HCT116 (cell line): ENCODE measurements at regions not wholly inside any gene's neighbourhood (a gene's known extent, or its start where the extent isn't known, plus 50 kb on each side); places are given as distances from the start of the nearest gene placed in this dataset.

ENCODE experiments used
- ATAC-seq: fragments of 200-7000 bp; cut with Tn5 transposase; 2 replicates; pipeline ENCODE4 v1.9.1; 2020; ENCODE audit warnings: mild to moderate bottlenecking, moderate library complexity
- BruUV-seq: library from RNA; stranded (reverse); fragments of 400-500 nt; replicated peaks from 2 replicates; lab custom pipeline; 2021; lab: Mats Ljungman, UMichigan
- CTCF ChIA-PET: fragments of 300-600 bp; sonication (Branson Sonifier 250); formaldehyde crosslinking; loops from one replicate; lab custom pipeline; 2021; ENCODE audit warnings: antibody characterized with exemption; lab: Charles Lee
- POLR2A ChIA-PET: fragments of 300-600, 350-600 bp; sonication (Branson Sonifier 250); formaldehyde crosslinking; loops from one replicate; lab custom pipeline; 2021; ENCODE audit warnings: antibody characterized with exemption; lab: Charles Lee
- RAD21 ChIA-PET, 2 experiments: fragments of 300-600 bp; sonication (Branson Sonifier 250); formaldehyde crosslinking; loops; one replicate each; lab custom pipeline; 2023; ENCODE audit warnings: low total read pairs in 2 of 2; ENCODE audit not compliant: uncharacterized antibody in 2 of 2, unreplicated experiment in 2 of 2, low non-redundant PET in 1 of 2; lab: Charles Lee
- DNase-seq: peaks from one replicate; pipeline ENCODE4 v3.0.0-alpha.2; 2010; ENCODE audit warnings: low read depth, low spot score
- H2AFZ ChIP-seq: fragments of 200-600 bp; shearing (Covaris generic), sonication (generic); 2 replicates; pipeline ENCODE4 v1.6.1; 2017; ENCODE audit warnings: low read depth, mixed run types, mixed read lengths, antibody characterized with exemption, low read length; ENCODE audit not compliant: poor library complexity, severe bottlenecking
- H3K27ac ChIP-seq: 2 replicates; pipeline ENCODE4 v1.5.1; 2012; ENCODE audit warnings: low read depth, low read length
- H3K27me3 ChIP-seq: fragments of 200-600 bp; sonication (generic); 2 replicates; pipeline ENCODE4 v1.6.1; 2016; ENCODE audit warnings: mixed run types, low read length, mixed read lengths; ENCODE audit not compliant: insufficient read depth
- H3K36me3 ChIP-seq, 2 experiments: fragments of 200-500 bp in 1 of 2; fragments of 200-600 bp in 1 of 2; sonication (Bioruptor generic) in 1 of 2; sonication (generic) in 1 of 2; 2 replicates each; pipeline versions ENCODE4 v1.5.1 to v1.6.1; 2014 to 2016; ENCODE audit warnings: low read length in 2 of 2, inconsistent platforms in 1 of 2, mixed read lengths in 1 of 2, mixed run types in 1 of 2; ENCODE audit not compliant: insufficient read depth in 2 of 2, control insufficient read depth in 1 of 2
- H3K4me1 ChIP-seq, 2 experiments: fragments of 200-600 bp in 1 of 2; sonication (generic) in 1 of 2; 2 replicates each; pipeline versions ENCODE4 v1.5.1 to v1.6.1; 2012 to 2017; ENCODE audit warnings: low read length in 2 of 2, inconsistent platforms in 1 of 2, mild to moderate bottlenecking in 1 of 2, mixed read lengths in 1 of 2, mixed run types in 1 of 2, moderate library complexity in 1 of 2; ENCODE audit not compliant: insufficient read depth in 2 of 2, control insufficient read depth in 1 of 2
- H3K4me2 ChIP-seq: fragments of 200-600 bp; sonication (generic); 2 replicates; pipeline ENCODE4 v1.6.1; 2017; ENCODE audit warnings: mixed run types, low read length, mixed read lengths
- H3K4me3 ChIP-seq, 2 experiments: fragments of 200-600 bp in 1 of 2; sonication (generic) in 1 of 2; replicated peaks in 1 of 2; 2 replicates each; pipeline ENCODE4 v1.5.1; 2011 to 2016; ENCODE audit warnings: low read length in 2 of 2, control low read depth in 1 of 2, low read depth in 1 of 2, mild to moderate bottlenecking in 1 of 2, mixed read lengths in 1 of 2, mixed run types in 1 of 2
- H3K79me2 ChIP-seq: fragments of 200-600 bp; sonication (generic); 2 replicates; pipeline ENCODE4 v1.6.1; 2017; ENCODE audit warnings: mild to moderate bottlenecking, mixed run types, low read length, moderate library complexity, mixed read lengths; ENCODE audit not compliant: insufficient read depth
- H3K9ac ChIP-seq: fragments of 200-600 bp; sonication (generic); 2 replicates; pipeline ENCODE4 v1.6.1; 2016; ENCODE audit warnings: low read length, mixed read lengths
- H3K9me2 ChIP-seq: fragments of 200-600 bp; sonication (generic), shearing (Covaris generic); 2 replicates; pipeline ENCODE4 v1.6.1; 2017; ENCODE audit warnings: mixed run types, mild to moderate bottlenecking, moderate library complexity; ENCODE audit not compliant: insufficient read depth
- H3K9me3 ChIP-seq, 2 experiments: fragments of 200-500 bp in 1 of 2; fragments of 200-600 bp in 1 of 2; sonication (Bioruptor generic) in 1 of 2; sonication (generic) in 1 of 2; 2 replicates each; pipeline ENCODE4 v1.6.1; 2014 to 2017; ENCODE audit warnings: low read length in 2 of 2, mixed read lengths in 2 of 2, inconsistent platforms in 1 of 2, low read depth in 1 of 2, mild to moderate bottlenecking in 1 of 2, mixed run types in 1 of 2, moderate library complexity in 1 of 2; ENCODE audit not compliant: control insufficient read depth in 1 of 2, insufficient read depth in 1 of 2
- H4K20me1 ChIP-seq: fragments of 200-600 bp; sonication (generic), shearing (Covaris generic); 2 replicates; pipeline ENCODE4 v1.6.1; 2017; ENCODE audit warnings: mixed run types, mild to moderate bottlenecking, moderate library complexity; ENCODE audit not compliant: insufficient read depth
- CEBPB ChIP-seq: IDR thresholded peaks from 2 replicates; pipeline ENCODE4 v1.6.1; 2012; ENCODE audit warnings: low read depth
- EZH2phosphoT487 ChIP-seq: fragments of 200-600 bp; IDR thresholded peaks from 2 replicates; pipeline ENCODE4 v1.6.1; 2018; ENCODE audit warnings: antibody characterized with exemption, borderline replicate concordance
- RAD21 ChIP-seq: IDR thresholded peaks from 2 replicates; pipeline ENCODE4 v1.6.1; 2012; ENCODE audit warnings: low read depth, mild to moderate bottlenecking
- REST ChIP-seq: IDR thresholded peaks from 2 replicates; pipeline ENCODE4 v1.6.1; 2012; ENCODE audit warnings: low read depth
- SRF ChIP-seq: IDR thresholded peaks from 2 replicates; pipeline ENCODE4 v1.6.1; 2012; ENCODE audit warnings: low read depth
- TCF7L2 ChIP-seq: IDR thresholded peaks from 2 replicates; pipeline ENCODE4 v1.7.0; 2011; ENCODE audit warnings: borderline replicate concordance, inconsistent platforms; ENCODE audit not compliant: insufficient read depth, insufficient read length; ENCODE audit errors: extremely low read depth
- YY1 ChIP-seq: IDR thresholded peaks from 2 replicates; pipeline ENCODE4 v1.6.1; 2011; ENCODE audit warnings: low read length, low read depth, moderate library complexity, mild to moderate bottlenecking; ENCODE audit not compliant: insufficient replicate concordance; ENCODE audit errors: extremely low read depth
- ZFX ChIP-seq: fragments of 450-650 bp; IDR thresholded peaks from 2 replicates; pipeline ENCODE4 v1.6.1; 2017
- ZNF274 ChIP-seq: fragments of 200-500 bp; sonication (Bioruptor generic); IDR thresholded peaks from 2 replicates; pipeline ENCODE4 v1.6.1; 2014; ENCODE audit warnings: mild to moderate bottlenecking, low read depth, low read length, inconsistent platforms
- intact Hi-C: fragments of 100-400 bp; cut with micrococcal nuclease; formaldehyde crosslinking; loops from 2 replicates; pipeline ENCODE4 v1.10.0; 2022
- TF ChIP-seq, protein P1 (sequence below): IDR thresholded peaks from 2 replicates; pipeline ENCODE4 v1.6.1; 2011; ENCODE audit warnings: mild to moderate bottlenecking, low read length, moderate library complexity; ENCODE audit not compliant: insufficient replicate concordance; ENCODE audit errors: extremely low read depth
- TF ChIP-seq, protein P2 (sequence below): IDR thresholded peaks from 2 replicates; pipeline ENCODE4 v1.6.1; 2012

DNA sequence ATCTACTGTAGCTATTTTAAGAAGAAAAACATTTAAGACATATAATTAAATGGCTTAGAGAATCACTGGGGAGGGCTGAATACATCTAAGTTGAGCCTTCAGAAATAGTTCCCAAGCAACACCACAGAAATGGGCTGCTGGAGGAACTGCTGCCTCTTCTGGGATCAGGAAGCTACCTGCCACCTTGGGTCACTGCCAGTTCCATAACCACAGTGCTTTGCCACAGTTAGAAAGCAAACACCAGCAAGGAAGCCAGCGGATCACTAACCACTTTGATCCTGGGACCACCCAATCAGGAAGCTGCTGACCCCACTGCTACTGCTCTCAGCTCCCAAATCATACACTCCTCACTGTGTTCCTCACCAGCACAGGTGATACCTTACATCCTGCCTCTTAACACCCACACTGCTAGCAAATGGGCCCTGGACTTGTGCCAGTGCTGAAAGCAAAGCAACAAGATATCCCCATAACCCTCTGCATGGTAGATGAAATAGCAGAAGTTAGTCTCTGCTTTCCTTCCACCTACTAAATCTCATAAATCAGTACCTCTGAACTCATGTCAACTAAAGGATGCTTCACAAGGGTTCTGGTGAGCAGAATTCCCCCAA is 346.9 kb downstream of the DEPDC1B start:
- DNase-seq (no peak), ATAC-seq (no peak)
- no TSS peak for BruUV-seq
- Histone ChIP-seq H3K36me3 (no peaks in the 10 kb centered on the region), H3K79me2 (no peaks in the 10 kb centered on the region), H3K9me2 (no peaks in the 10 kb centered on the region), H3K4me3 (no peak overlapping the region)
- no peak for TF ChIP-seq YY1
- TF ChIP-seq, all 23 proteins: peak for 0
- ChIA-PET POLR2A (no interaction called here), RAD21 (no interaction called here), CTCF (no interaction called here)
- no peak overlapping the region for H3K9ac ChIP-seq
- no peaks in the 10 kb centered on the region for H3K4me1 ChIP-seq
- H3K4me2 ChIP-seq = no peak overlapping the region
- no peak overlapping the region for H3K27ac ChIP-seq
- no peak overlapping the region for H2AFZ ChIP-seq
- intact Hi-C loops = no loop called here
- no peaks in the 10 kb centered on the region for H3K9me3 ChIP-seq
- no peaks in the 10 kb centered on the region for H4K20me1 ChIP-seq
- peaks cover 9% of the 10 kb centered on the region; the same call in 1 of the 2 replicates for H3K27me3 ChIP-seq

- H3K4me1 ChIP-seq = no peaks in the 10 kb centered on the region
- CTCF ChIA-PET = no interaction called here
- intact Hi-C loops = no loop called here
Measured at GRCh38 chr5:60350794-60351193, 349.2 kb downstream of the DEPDC1B start.

More at GRCh38 chr5:60350794-60351193, 349.2 kb downstream of the DEPDC1B start:
- no peaks in the 10 kb centered on the region for H3K36me3 ChIP-seq
- H3K9ac ChIP-seq = no peak overlapping the region
- H3K9me2 ChIP-seq = no peaks in the 10 kb centered on the region
- H3K27me3 ChIP-seq = no peaks in the 10 kb centered on the region
- no peak overlapping the region for H3K4me2 ChIP-seq
- H4K20me1 ChIP-seq = no peaks in the 10 kb centered on the region
- no peaks in the 10 kb centered on the region for H3K79me2 ChIP-seq
- ChIA-PET POLR2A (no interaction called here), RAD21 (no interaction called here)
- H2AFZ ChIP-seq = no peak overlapping the region
- no peaks in the 10 kb centered on the region for H3K9me3 ChIP-seq
- TF ChIP-seq, protein P1, sequence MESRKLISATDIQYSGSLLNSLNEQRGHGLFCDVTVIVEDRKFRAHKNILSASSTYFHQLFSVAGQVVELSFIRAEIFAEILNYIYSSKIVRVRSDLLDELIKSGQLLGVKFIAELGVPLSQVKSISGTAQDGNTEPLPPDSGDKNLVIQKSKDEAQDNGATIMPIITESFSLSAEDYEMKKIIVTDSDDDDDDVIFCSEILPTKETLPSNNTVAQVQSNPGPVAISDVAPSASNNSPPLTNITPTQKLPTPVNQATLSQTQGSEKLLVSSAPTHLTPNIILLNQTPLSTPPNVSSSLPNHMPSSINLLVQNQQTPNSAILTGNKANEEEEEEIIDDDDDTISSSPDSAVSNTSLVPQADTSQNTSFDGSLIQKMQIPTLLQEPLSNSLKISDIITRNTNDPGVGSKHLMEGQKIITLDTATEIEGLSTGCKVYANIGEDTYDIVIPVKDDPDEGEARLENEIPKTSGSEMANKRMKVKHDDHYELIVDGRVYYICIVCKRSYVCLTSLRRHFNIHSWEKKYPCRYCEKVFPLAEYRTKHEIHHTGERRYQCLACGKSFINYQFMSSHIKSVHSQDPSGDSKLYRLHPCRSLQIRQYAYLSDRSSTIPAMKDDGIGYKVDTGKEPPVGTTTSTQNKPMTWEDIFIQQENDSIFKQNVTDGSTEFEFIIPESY = no peak
- TF ChIP-seq ZNF274 (no peak), ZFX (no peak), REST (no peak), EZH2phosphoT487 (no peak), RAD21 (no peak), SRF (no peak), CEBPB (no peak), TCF7L2 (no peak)
- TF ChIP-seq, protein P2, sequence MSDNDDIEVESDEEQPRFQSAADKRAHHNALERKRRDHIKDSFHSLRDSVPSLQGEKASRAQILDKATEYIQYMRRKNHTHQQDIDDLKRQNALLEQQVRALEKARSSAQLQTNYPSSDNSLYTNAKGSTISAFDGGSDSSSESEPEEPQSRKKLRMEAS = no peak
- ATAC-seq (no peak), DNase-seq (no peak)
- H3K27ac ChIP-seq = no peak overlapping the region
- BruUV-seq = no TSS peak
- no peak overlapping the region for H3K4me3 ChIP-seq
